OCI-LY1 (cell line): ENCODE measurements at regions not wholly inside any gene's neighbourhood (a gene's known extent, or its start where the extent isn't known, plus 50 kb on each side); places are given as distances from the start of the nearest gene placed in this dataset.

Experiments used
- EZH2 ChIP-seq: fragments of 200-600 bp; sonication (generic), shearing (Covaris generic); IDR thresholded peaks from 2 replicates; pipeline ENCODE4 v1.8.0; 2017; ENCODE audit warnings: borderline replicate concordance, mixed run types, mild to moderate bottlenecking, antibody characterized with exemption, low read length, moderate library complexity, mixed read lengths
- TF ChIP-seq, protein P1 (sequence below): fragments of 200-600 bp; sonication (generic), shearing (Covaris generic); IDR thresholded peaks from 2 replicates; pipeline ENCODE4 v1.5.1; 2017; ENCODE audit warnings: mild to moderate bottlenecking, antibody characterized with exemption, low read length, moderate library complexity, mixed read lengths

- TF ChIP-seq, protein P1, sequence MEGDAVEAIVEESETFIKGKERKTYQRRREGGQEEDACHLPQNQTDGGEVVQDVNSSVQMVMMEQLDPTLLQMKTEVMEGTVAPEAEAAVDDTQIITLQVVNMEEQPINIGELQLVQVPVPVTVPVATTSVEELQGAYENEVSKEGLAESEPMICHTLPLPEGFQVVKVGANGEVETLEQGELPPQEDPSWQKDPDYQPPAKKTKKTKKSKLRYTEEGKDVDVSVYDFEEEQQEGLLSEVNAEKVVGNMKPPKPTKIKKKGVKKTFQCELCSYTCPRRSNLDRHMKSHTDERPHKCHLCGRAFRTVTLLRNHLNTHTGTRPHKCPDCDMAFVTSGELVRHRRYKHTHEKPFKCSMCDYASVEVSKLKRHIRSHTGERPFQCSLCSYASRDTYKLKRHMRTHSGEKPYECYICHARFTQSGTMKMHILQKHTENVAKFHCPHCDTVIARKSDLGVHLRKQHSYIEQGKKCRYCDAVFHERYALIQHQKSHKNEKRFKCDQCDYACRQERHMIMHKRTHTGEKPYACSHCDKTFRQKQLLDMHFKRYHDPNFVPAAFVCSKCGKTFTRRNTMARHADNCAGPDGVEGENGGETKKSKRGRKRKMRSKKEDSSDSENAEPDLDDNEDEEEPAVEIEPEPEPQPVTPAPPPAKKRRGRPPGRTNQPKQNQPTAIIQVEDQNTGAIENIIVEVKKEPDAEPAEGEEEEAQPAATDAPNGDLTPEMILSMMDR, result no peak
- no peak for TF ChIP-seq EZH2
Observed at GRCh38 chr16:55115506-55115905, 184.8 kb downstream of the IRX5 start.
